Smooth muscle cell (in vitro differentiated cells): ENCODE measurements at regions not wholly inside any gene's neighbourhood (a gene's known extent, or its start where the extent isn't known, plus 50 kb on each side); places are given as distances from the start of the nearest gene placed in this dataset.

Experiments used
- DNase-seq: peaks from one replicate; lab custom pipeline; 2025; ENCODE audit not compliant: unreplicated experiment; lab: John Stamatoyannopoulos, UW
- H2AFZ ChIP-seq: fragments of 200-600 bp; sonication (generic); 2 replicates; pipeline ENCODE4 v1.6.0; 2016; ENCODE audit warnings: antibody characterized with exemption, low read depth, mild to moderate bottlenecking
- H3F3A ChIP-seq: fragments of 200-600 bp; sonication (generic); 2 replicates; pipeline ENCODE4 v1.6.0; 2017; ENCODE audit warnings: antibody characterized with exemption, low read depth
- H3K27ac ChIP-seq: fragments of 200-600 bp; sonication (generic); 2 replicates; pipeline ENCODE4 v1.5.1; 2016; ENCODE audit warnings: low read depth, mild to moderate bottlenecking
- H3K27me3 ChIP-seq: fragments of 200-600 bp; sonication (generic); 2 replicates; pipeline ENCODE4 v1.6.1; 2016; ENCODE audit warnings: low read depth, mild to moderate bottlenecking
- H3K36me3 ChIP-seq: fragments of 200-600 bp; sonication (generic); 2 replicates; pipeline ENCODE4 v1.5.1; 2016; ENCODE audit warnings: low read depth
- H3K4me1 ChIP-seq: fragments of 200-600 bp; sonication (generic); 2 replicates; pipeline ENCODE4 v1.5.1; 2016; ENCODE audit warnings: low read depth
- H3K4me2 ChIP-seq: fragments of 200-600 bp; sonication (generic); 2 replicates; pipeline ENCODE4 v1.6.0; 2016; ENCODE audit warnings: mild to moderate bottlenecking
- H3K4me3 ChIP-seq: fragments of 200-600 bp; sonication (generic); 2 replicates; pipeline ENCODE4 v1.5.1; 2016; ENCODE audit warnings: mild to moderate bottlenecking
- H3K79me2 ChIP-seq: fragments of 200-600 bp; sonication (generic); 2 replicates; pipeline ENCODE4 v1.6.0; 2016; ENCODE audit warnings: low read depth, mild to moderate bottlenecking
- H3K9ac ChIP-seq: fragments of 200-600 bp; sonication (generic); 2 replicates; pipeline ENCODE4 v1.6.0; 2016; ENCODE audit warnings: low read depth
- H3K9me3 ChIP-seq: fragments of 200-600 bp; sonication (generic); replicated peaks from 2 replicates; pipeline ENCODE4 v1.5.1; 2016; ENCODE audit warnings: low read depth
- H4K20me1 ChIP-seq: fragments of 200-600 bp; sonication (generic); 2 replicates; pipeline ENCODE4 v1.6.0; 2016; ENCODE audit warnings: low read depth
- CTCF ChIP-seq: fragments of 200-600 bp; sonication (generic); IDR thresholded peaks from 2 replicates; pipeline ENCODE4 v1.5.1; 2017; ENCODE audit warnings: borderline replicate concordance, mild to moderate bottlenecking, antibody characterized with exemption; ENCODE audit not compliant: insufficient read depth, poor library complexity, severe bottlenecking
- WGBS: methylation state at CpG from one replicate; pipeline ENCODE4 v1.1.7; 2016; ENCODE audit warnings: low lambda C conversion rate; 5-methylcytosine and 5-hydroxymethylcytosine counted together

- DNase-seq: no peak
- Histone ChIP-seq H3K9ac (no peak overlapping the region), H3K27me3 (no peaks in the 10 kb centered on the region), H4K20me1 (no peaks in the 10 kb centered on the region), H3K79me2 (no peaks in the 10 kb centered on the region), H2AFZ (peak overlapping the region; percentile 28), H3F3A (no peaks in the 10 kb centered on the region), H3K4me1 (peaks cover 11% of the 10 kb centered on the region), H3K4me2 (peak overlapping the region; percentile 67), H3K27ac (peak overlapping the region; percentile 5), H3K4me3 (no peak overlapping the region), H3K36me3 (no peaks in the 10 kb centered on the region), H3K9me3 (no peaks in the 10 kb centered on the region)
- TF ChIP-seq CTCF: no peak
- 62% methylated on average over 8 of the region's 8 CpGs for WGBS
Observed at GRCh38 chr12:39047539-39048262, 142.3 kb upstream of the CPNE8 start.

- no peaks in the 10 kb centered on the region for H3K27me3 ChIP-seq
- no peaks in the 10 kb centered on the region for H3K9me3 ChIP-seq
Observed at GRCh38 chr12:39044754-39045153, 139.4 kb upstream of the CPNE8 start.

GRCh38 chr12:39043424-39043822 lies 138.0 kb upstream of the CPNE8 start:
- no peaks in the 10 kb centered on the region for H3K9me3 ChIP-seq
- H3K27me3 ChIP-seq: no peaks in the 10 kb centered on the region
- no peaks in the 10 kb centered on the region for H3F3A ChIP-seq
- H3K4me1 ChIP-seq: peaks cover 11% of the 10 kb centered on the region
- no peaks in the 10 kb centered on the region for H3K79me2 ChIP-seq
- peak overlapping the region; percentile 95 for H3K27ac ChIP-seq
- peak overlapping the region; percentile 77 for H3K4me2 ChIP-seq
- 14% methylated on average over 2 of the region's 2 CpGs for WGBS
- peak overlapping the region; percentile 77 for H3K9ac ChIP-seq
- DNase-seq: no peak
- peak overlapping the region; percentile 28 for H3K4me3 ChIP-seq
- H3K36me3 ChIP-seq: no peaks in the 10 kb centered on the region
- H2AFZ ChIP-seq: peak overlapping the region; percentile 48
- TF ChIP-seq CTCF: no peak
- no peaks in the 10 kb centered on the region for H4K20me1 ChIP-seq

More at GRCh38 chr12:39044754-39045153, 139.4 kb upstream of the CPNE8 start:
- Histone ChIP-seq H3K4me2 (no peak overlapping the region), H4K20me1 (no peaks in the 10 kb centered on the region), H3K36me3 (no peaks in the 10 kb centered on the region), H3F3A (no peaks in the 10 kb centered on the region), H3K4me3 (no peak overlapping the region), H2AFZ (no peak overlapping the region), H3K9ac (no peak overlapping the region), H3K79me2 (no peaks in the 10 kb centered on the region), H3K4me1 (peaks cover 11% of the 10 kb centered on the region), H3K27ac (no peak overlapping the region)
- TF ChIP-seq CTCF: no peak
- no peak for DNase-seq
- WGBS: 42% methylated on average over 3 of the region's 3 CpGs

- Histone ChIP-seq H3K9me3 (no peaks in the 10 kb centered on the region), H3K4me1 (peaks cover 11% of the 10 kb centered on the region), H3K36me3 (no peaks in the 10 kb centered on the region), H3K79me2 (no peaks in the 10 kb centered on the region), H3K4me2 (peak overlapping the region; percentile 68), H4K20me1 (no peaks in the 10 kb centered on the region), H3F3A (no peaks in the 10 kb centered on the region), H3K9ac (peak overlapping the region; percentile 27), H3K27me3 (no peaks in the 10 kb centered on the region), H3K4me3 (no peak overlapping the region), H2AFZ (peak overlapping the region; percentile 66), H3K27ac (peak overlapping the region; percentile 71)
- DNase-seq: no peak
- no peak for TF ChIP-seq CTCF
- WGBS: 90% methylated on average over 2 of the region's 2 CpGs
Observed at GRCh38 chr12:39040275-39040674, 134.9 kb upstream of the CPNE8 start.
